H1 (cell line): ENCODE measurements at regions not wholly inside any gene's neighbourhood (a gene's known extent, or its start where the extent isn't known, plus 50 kb on each side); places are given as distances from the start of the nearest gene placed in this dataset.

Experiments
- CTCF ChIA-PET: fragments of 300-600 bp; sonication (Branson Sonifier 250); formaldehyde crosslinking; loops from one replicate; lab custom pipeline; 2021; ENCODE audit not compliant: partially characterized antibody; lab: Charles Lee
- POLR2A ChIA-PET: fragments of 300-600 bp; sonication (Branson Sonifier 250); formaldehyde crosslinking; loops from one replicate; lab custom pipeline; 2021; ENCODE audit warnings: inconsistent platforms; ENCODE audit not compliant: partially characterized antibody; lab: Charles Lee
- DNase-seq, 2 experiments: peaks; one replicate each; pipeline versions ENCODE4 v3.0.0 to v3.0.0-alpha.2; 2010 to 2022; ENCODE audit warnings: low spot score in 2 of 2, low read depth in 1 of 2, mixed read lengths in 1 of 2
- FAIRE-seq: peaks from 2 replicates; lab custom pipeline; 2011; peaks lifted over from hg19 to GRCh38; lab: Jason Lieb, UNC
- H2AFZ ChIP-seq: 2 replicates; pipeline ENCODE4 v1.8.1; 2012; ENCODE audit warnings: low read length, inconsistent platforms
- H2AK5ac ChIP-seq: 2 replicates; pipeline ENCODE4 v1.6.1; 2013; ENCODE audit warnings: low read depth, low read length
- H2BK120ac ChIP-seq: replicated peaks from 2 replicates; pipeline ENCODE3; 2013; ENCODE audit warnings: low read depth, low read length, inconsistent platforms
- H2BK12ac ChIP-seq: 2 replicates; pipeline ENCODE4 v1.6.1; 2013; ENCODE audit warnings: low read depth, low read length
- H2BK15ac ChIP-seq: 2 replicates; pipeline ENCODE4 v1.6.1; 2013; ENCODE audit warnings: low read length
- H2BK20ac ChIP-seq: 2 replicates; pipeline ENCODE4 v1.6.1; 2013; ENCODE audit warnings: low read length
- H2BK5ac ChIP-seq: 2 replicates; pipeline ENCODE4 v1.6.1; 2013; ENCODE audit warnings: low read depth, low read length
- H3K14ac ChIP-seq: 2 replicates; pipeline ENCODE4 v1.6.1; 2013; ENCODE audit warnings: inconsistent platforms; ENCODE audit not compliant: insufficient read length
- H3K18ac ChIP-seq: 2 replicates; pipeline ENCODE4 v1.6.1; 2013; ENCODE audit warnings: low read length; ENCODE audit errors: extremely low read depth
- H3K23ac ChIP-seq: 2 replicates; pipeline ENCODE4 v1.6.1; 2013; ENCODE audit warnings: inconsistent platforms; ENCODE audit not compliant: insufficient read length
- H3K23me2 ChIP-seq: 2 replicates; pipeline ENCODE4 v1.6.1; 2013; ENCODE audit warnings: low read depth, low read length
- H3K27ac ChIP-seq: 2 replicates; pipeline ENCODE4 v1.6.1; 2011; ENCODE audit warnings: low read depth, low read length, inconsistent platforms
- H3K27me3 ChIP-seq, 4 experiments: replicated peaks in 1 of 4; 1 replicate in 1 of 4; 2 replicates in 3 of 4; pipeline versions ENCODE4 v1.6.1 to v1.8.1; 2011 to 2013; ENCODE audit warnings: low read length in 3 of 4, mild to moderate bottlenecking in 3 of 4, inconsistent platforms in 2 of 4, mixed read lengths in 2 of 4, moderate library complexity in 1 of 4; ENCODE audit not compliant: control insufficient read depth in 3 of 4, insufficient read depth in 3 of 4; ENCODE audit errors: extremely low read depth in 1 of 4
- H3K36me3 ChIP-seq, 4 experiments: 2 replicates each; pipeline versions ENCODE4 v1.6.1 to v1.8.1; 2011 to 2013; ENCODE audit warnings: mild to moderate bottlenecking in 4 of 4, low read length in 3 of 4, moderate library complexity in 2 of 4, control low read depth in 1 of 4, inconsistent platforms in 1 of 4; ENCODE audit not compliant: insufficient read depth in 4 of 4, control insufficient read depth in 2 of 4
- H3K4ac ChIP-seq: replicated peaks from 2 replicates; pipeline ENCODE3; 2013; ENCODE audit warnings: low read length, low read depth, mixed read lengths, inconsistent platforms; ENCODE audit not compliant: insufficient read length
- H3K4me1 ChIP-seq, 4 experiments: replicated peaks in 1 of 4; 1 replicate in 1 of 4; 2 replicates in 3 of 4; pipeline versions ENCODE4 v1.6.1 to v1.8.1; 2011 to 2013; ENCODE audit warnings: low read length in 3 of 4, inconsistent platforms in 2 of 4, mixed read lengths in 1 of 4; ENCODE audit not compliant: insufficient read depth in 4 of 4, control insufficient read depth in 3 of 4
- H3K4me2 ChIP-seq, 2 experiments: 2 replicates each; pipeline versions ENCODE4 v1.6.1 to v1.8.1; 2011 to 2013; ENCODE audit warnings: low read depth in 2 of 2, low read length in 2 of 2, control low read depth in 1 of 2, inconsistent platforms in 1 of 2, mild to moderate bottlenecking in 1 of 2; ENCODE audit not compliant: insufficient read depth in 1 of 2
- H3K4me3 ChIP-seq, 4 experiments: fragments of 200-600, 300-600 bp in 1 of 4; sonication (generic), shearing (Covaris generic), sonication (Bioruptor Twin) in 1 of 4; 2 replicates each; pipeline versions ENCODE4 v1.5.1 to v1.8.1; 2011 to 2016; ENCODE audit warnings: low read length in 4 of 4, low read depth in 3 of 4, control low read depth in 2 of 4, inconsistent platforms in 2 of 4, mild to moderate bottlenecking in 2 of 4, mixed read lengths in 1 of 4, moderate library complexity in 1 of 4; ENCODE audit not compliant: insufficient read depth in 2 of 4; ENCODE audit errors: extremely low read depth in 1 of 4
- H3K56ac ChIP-seq: replicated peaks from 2 replicates; pipeline ENCODE3; 2013; ENCODE audit warnings: low read depth, mild to moderate bottlenecking, mixed read lengths, low read length, inconsistent platforms; ENCODE audit not compliant: insufficient read length
- H3K79me1 ChIP-seq: 2 replicates; pipeline ENCODE4 v1.6.1; 2013; ENCODE audit warnings: low read depth, low read length, control low read depth
- H3K79me2 ChIP-seq, 2 experiments: 2 replicates each; pipeline versions ENCODE4 v1.6.1 to v1.8.1; 2012 to 2013; ENCODE audit warnings: low read length in 2 of 2, mild to moderate bottlenecking in 2 of 2, inconsistent platforms in 1 of 2; ENCODE audit not compliant: insufficient read depth in 2 of 2, control insufficient read depth in 1 of 2
- H3K9ac ChIP-seq, 4 experiments: replicated peaks in 1 of 4; 1 replicate in 1 of 4; 2 replicates in 3 of 4; pipeline versions ENCODE4 v1.6.1 to v1.8.1; 2011 to 2013; ENCODE audit warnings: low read depth in 3 of 4, low read length in 3 of 4, control low read depth in 2 of 4, mild to moderate bottlenecking in 2 of 4, moderate library complexity in 2 of 4, inconsistent platforms in 1 of 4; ENCODE audit errors: extremely low read depth in 1 of 4
- H3K9me3 ChIP-seq, 2 experiments: 2 replicates each; pipeline versions ENCODE4 v1.6.1 to v1.8.1; 2012 to 2013; ENCODE audit warnings: mild to moderate bottlenecking in 2 of 2, moderate library complexity in 2 of 2, control low read depth in 1 of 2, inconsistent platforms in 1 of 2, low read depth in 1 of 2, low read length in 1 of 2, mixed read lengths in 1 of 2; ENCODE audit not compliant: insufficient read depth in 2 of 2
- H4K20me1 ChIP-seq, 2 experiments: replicated peaks in 1 of 2; 2 replicates each; pipeline versions ENCODE3 to v1.8.1; 2011 to 2013; ENCODE audit warnings: inconsistent platforms in 2 of 2, low read length in 2 of 2, mild to moderate bottlenecking in 1 of 2; ENCODE audit not compliant: insufficient read depth in 2 of 2, control insufficient read depth in 1 of 2
- H4K5ac ChIP-seq: 2 replicates; pipeline ENCODE4 v1.6.1; 2013; ENCODE audit warnings: low read length, low read depth, mixed read lengths, inconsistent platforms; ENCODE audit not compliant: insufficient read length
- H4K8ac ChIP-seq: 2 replicates; pipeline ENCODE4 v1.8.0; 2013; ENCODE audit warnings: mild to moderate bottlenecking, moderate library complexity, low read length, inconsistent platforms; ENCODE audit not compliant: insufficient read depth; ENCODE audit errors: extremely low read depth
- H4K91ac ChIP-seq: replicated peaks from 2 replicates; pipeline ENCODE3; 2013; ENCODE audit warnings: low read length, mixed read lengths, inconsistent platforms; ENCODE audit not compliant: insufficient read length
- CHD2 ChIP-seq: IDR thresholded peaks from 2 replicates; pipeline ENCODE4 v1.6.1; 2012; ENCODE audit warnings: low read length, improper control_type of control experiment
- GABPA ChIP-seq: IDR thresholded peaks from 2 replicates; pipeline ENCODE4 v1.6.1; 2011; ENCODE audit warnings: mild to moderate bottlenecking, low read length, moderate library complexity, borderline replicate concordance; ENCODE audit not compliant: insufficient read depth
- SUZ12 ChIP-seq: fragments of 200-600 bp; sonication (generic); IDR thresholded peaks from 2 replicates; pipeline ENCODE4 v1.6.1; 2012; ENCODE audit warnings: mild to moderate bottlenecking, inconsistent platforms, low read length, moderate library complexity, mixed read lengths
- WGBS, 2 experiments: shearing (Covaris generic) in 1 of 2; methylation state at CpG; one replicate each; pipeline versions ENCODE4 v1.1.6 to v1.1.7; 2013 to 2015; ENCODE audit warnings: low lambda C conversion rate in 2 of 2, mixed read lengths in 2 of 2, inconsistent platforms in 1 of 2, low coverage in 1 of 2, missing lambda C conversion rate in 1 of 2; ENCODE audit not compliant: insufficient replicate concordance in 2 of 2, insufficient coverage in 1 of 2, insufficient read length in 1 of 2; ENCODE audit errors: extremely low coverage in 1 of 2, missing lambda C conversion rate in 1 of 2; 5-methylcytosine and 5-hydroxymethylcytosine counted together

GRCh38 chr10:130777507-130778165, 533.9 kb downstream of the TCERG1L start:
- WGBS, 2 experiments: 90% methylated on average over 15 of the region's 15 CpGs; no CpG with 5 or more reads in 1 of the 2 experiments
- Histone ChIP-seq H4K91ac (no peak overlapping the region), H2AK5ac (no peak overlapping the region), H3K9ac (no peak overlapping the region), H3K36me3 (no peaks in the 10 kb centered on the region), H3K4me1 (no peaks in the 10 kb centered on the region), H2BK12ac (no peak overlapping the region), H4K20me1 (peaks cover 0 to 2% of the 10 kb centered on the region in 2 experiments), H3K79me2 (no peaks in the 10 kb centered on the region), H3K9me3 (no peaks in the 10 kb centered on the region), H3K4ac (no peak overlapping the region), H3K4me3 (no peak overlapping the region), H2BK5ac (no peak overlapping the region), H3K23me2 (no peaks in the 10 kb centered on the region), H3K4me2 (no peak overlapping the region), H3K56ac (no peak overlapping the region), H4K8ac (no peak overlapping the region), H3K79me1 (no peaks in the 10 kb centered on the region), H3K14ac (no peak overlapping the region), H3K27ac (no peak overlapping the region), H4K5ac (no peak overlapping the region), H3K18ac (no peak overlapping the region), H3K23ac (no peak overlapping the region), H2AFZ (no peak overlapping the region), H2BK20ac (no peak overlapping the region), H3K27me3 (no peaks in the 10 kb centered on the region), H2BK15ac (no peak overlapping the region), H2BK120ac (no peak overlapping the region)
- POLR2A ChIA-PET: no interaction called here
- DNase-seq (no peak), FAIRE-seq (no peak)
- CTCF ChIA-PET: interaction anchor here (1.5 to 1.9 kb wide), 2 partner anchors 33 to 307 kb away, joined by 3 to 4 read pairs; no protein-coding TSS in a partner anchor
- no peak for TF ChIP-seq GABPA
- no peak for TF ChIP-seq CHD2
- no peak for TF ChIP-seq SUZ12
